SJCRH30 (cell line): ENCODE measurements at regions not wholly inside any gene's neighbourhood (a gene's known extent, or its start where the extent isn't known, plus 50 kb on each side); places are given as distances from the start of the nearest gene placed in this dataset.
"Not testable (repeated sequence)": the region's sequence is repeated elsewhere in the genome, so short reads cannot be mapped to it uniquely, and the experiment has no call there.

Source experiments
- DNase-seq, 2 experiments: peaks; one replicate each; pipeline ENCODE4 v3.0.0-alpha.2; 2015 to 2020
- H3K27ac ChIP-seq: fragments of 250-450 bp; sonication (Bioruptor Pico); 2 replicates; pipeline ENCODE4 v1.5.1; 2020; ENCODE audit warnings: mild to moderate bottlenecking, moderate library complexity
- H3K27me3 ChIP-seq: fragments of 250-450 bp; sonication (Bioruptor Pico); 2 replicates; pipeline ENCODE4 v1.5.1; 2020; ENCODE audit warnings: mild to moderate bottlenecking, moderate library complexity
- H3K36me3 ChIP-seq: fragments of 250-450 bp; sonication (Bioruptor Pico); 2 replicates; pipeline ENCODE4 v1.5.1; 2020; ENCODE audit warnings: mild to moderate bottlenecking, moderate library complexity
- H3K4me1 ChIP-seq: fragments of 250-450 bp; sonication (Bioruptor Pico); 2 replicates; pipeline ENCODE4 v1.5.1; 2020; ENCODE audit warnings: mild to moderate bottlenecking, moderate library complexity
- H3K4me3 ChIP-seq: fragments of 250-450 bp; sonication (Bioruptor Pico); 2 replicates; pipeline ENCODE4 v1.5.1; 2020; ENCODE audit warnings: mild to moderate bottlenecking, moderate library complexity
- H3K9me3 ChIP-seq: fragments of 250-450 bp; sonication (Bioruptor Pico); replicated peaks from 2 replicates; pipeline ENCODE4 v1.5.1; 2020; ENCODE audit warnings: mild to moderate bottlenecking, moderate library complexity

DNA sequence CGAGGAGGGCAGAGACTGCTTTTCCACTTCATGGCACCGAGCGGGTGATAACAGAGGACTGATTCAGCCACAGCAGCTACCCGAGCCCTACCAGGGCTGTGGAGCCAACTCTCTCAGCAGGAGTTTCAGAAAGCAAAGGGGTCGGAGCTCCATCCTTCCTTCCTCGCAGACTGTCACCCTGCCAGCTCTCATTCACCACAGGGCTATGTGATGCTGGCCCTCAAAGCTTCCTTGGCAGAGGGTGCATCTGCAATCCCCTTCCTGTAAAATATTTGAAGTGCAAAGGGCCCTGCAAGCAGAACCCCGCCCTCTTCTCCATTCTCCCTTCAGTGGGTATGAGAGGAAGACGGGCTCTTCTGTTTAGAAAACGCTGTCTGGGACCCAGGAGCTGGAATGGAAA lies 105.3 kb upstream of the LYZL2 start:
- Histone ChIP-seq H3K4me1 (no peaks in the 10 kb centered on the region; the same call in 1 of the 2 replicates), H3K9me3 (no peaks in the 10 kb centered on the region), H3K4me3 (no peak overlapping the region), H3K36me3 (no peaks in the 10 kb centered on the region), H3K27ac (no peak overlapping the region), H3K27me3 (no peaks in the 10 kb centered on the region)
- DNase-seq, result no peak

DNA sequence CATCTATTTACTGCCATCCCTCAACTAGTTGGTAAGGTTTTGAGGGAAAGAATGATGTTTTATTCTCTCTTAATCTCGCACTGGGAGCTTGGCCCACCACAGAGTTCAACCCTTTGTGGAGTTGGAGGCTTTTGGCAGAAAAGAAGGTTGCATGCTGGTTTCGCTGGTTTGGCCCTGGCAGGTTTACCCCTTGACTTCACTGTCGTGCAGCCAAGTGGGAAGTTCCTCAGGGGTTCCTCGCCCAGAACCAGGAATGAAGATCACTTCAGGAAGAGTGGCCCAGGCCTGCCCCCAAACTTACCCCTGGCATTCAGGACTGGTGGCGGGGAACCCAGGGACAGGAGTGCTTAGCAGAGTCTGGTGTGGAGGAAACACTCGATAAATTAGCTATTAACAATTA lies 103.1 kb upstream of the LYZL2 start:
- Histone ChIP-seq H3K4me1 (peaks cover 3% of the 10 kb centered on the region; the same call in 1 of the 2 replicates), H3K27ac (no peak overlapping the region), H3K27me3 (no peaks in the 10 kb centered on the region), H3K36me3 (no peaks in the 10 kb centered on the region), H3K4me3 (no peak overlapping the region), H3K9me3 (no peaks in the 10 kb centered on the region)
- DNase-seq, result no peak

DNA sequence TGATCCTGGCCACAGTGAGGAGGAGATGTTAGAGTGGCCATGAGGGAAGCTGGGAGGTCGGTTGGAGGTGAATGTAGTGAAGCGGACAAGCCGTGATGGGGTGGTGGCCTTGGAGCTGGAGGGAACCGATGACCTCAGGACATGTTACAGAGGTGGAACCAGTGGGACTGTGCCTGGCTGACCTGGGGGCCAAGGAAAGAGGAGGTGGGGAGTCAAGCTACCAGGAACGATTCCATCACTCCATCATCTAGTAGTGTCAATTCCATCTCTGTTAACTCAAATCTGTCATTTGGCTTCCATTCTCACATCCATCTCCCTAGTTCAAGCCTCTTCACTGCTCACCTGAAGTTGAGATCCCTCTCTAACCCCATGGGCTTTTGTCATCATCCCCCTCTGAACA lies 102.4 kb upstream of the LYZL2 start:
- Histone ChIP-seq H3K27me3 (no peaks in the 10 kb centered on the region), H3K4me3 (no peak overlapping the region), H3K9me3 (no peaks in the 10 kb centered on the region), H3K36me3 (no peaks in the 10 kb centered on the region), H3K4me1 (peaks cover 10% of the 10 kb centered on the region; the same call in 1 of the 2 replicates), H3K27ac (no peak overlapping the region)
- no peak for DNase-seq

DNA sequence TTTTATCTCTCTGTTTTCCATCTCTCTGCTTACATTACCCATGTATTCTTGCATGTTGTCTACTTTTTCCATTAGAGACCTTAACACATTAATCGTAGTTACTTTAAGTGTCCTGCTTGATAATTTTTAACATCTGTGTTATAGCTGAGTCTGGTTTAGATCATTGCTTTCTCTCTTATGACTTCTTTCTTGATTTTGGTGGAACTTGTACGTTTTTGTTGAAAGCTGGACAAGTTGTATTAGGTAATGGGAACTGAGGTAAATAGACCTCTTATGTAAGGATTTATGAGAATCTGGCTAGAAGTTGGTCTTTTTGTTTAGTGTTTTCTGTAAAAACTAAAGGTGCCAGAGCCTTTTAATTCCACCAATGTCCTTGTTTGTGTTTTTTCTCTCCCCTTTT lies 100.8 kb upstream of the LYZL2 start:
- Histone ChIP-seq H3K4me3 (no peak overlapping the region), H3K36me3 (no peaks in the 10 kb centered on the region)

DNA sequence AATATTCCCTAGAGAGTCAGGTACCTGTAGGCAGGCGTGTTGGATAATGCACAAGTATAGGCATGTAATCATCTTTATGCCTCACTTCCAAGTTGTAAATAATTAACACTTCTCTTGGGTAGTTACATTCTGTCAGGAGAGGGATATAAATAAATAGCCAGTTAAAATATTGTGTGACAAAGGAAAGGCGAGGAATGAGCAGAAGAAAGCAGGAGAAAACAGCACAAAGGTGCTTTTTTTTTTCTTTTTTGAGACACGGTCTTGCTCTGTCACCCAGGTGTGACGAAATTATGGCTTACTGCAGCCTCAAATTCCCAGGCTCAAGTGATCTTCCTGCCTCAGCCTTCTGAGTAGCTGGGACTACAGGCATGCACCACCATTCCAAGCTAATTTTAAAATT lies 99.2 kb upstream of the LYZL2 start:
- Histone ChIP-seq H3K36me3 (no peaks in the 10 kb centered on the region), H3K4me3 (no peak overlapping the region), H3K27me3 (no peaks in the 10 kb centered on the region), H3K4me1 (peaks cover 10% of the 10 kb centered on the region; the same call in 1 of the 2 replicates), H3K9me3 (no peaks in the 10 kb centered on the region), H3K27ac (no peak overlapping the region)
- DNase-seq, result no peak

More for the DNA sequence above, 100.8 kb upstream of the LYZL2 start:
- Histone ChIP-seq H3K9me3 (no peaks in the 10 kb centered on the region), H3K27ac (no peak overlapping the region), H3K27me3 (no peaks in the 10 kb centered on the region), H3K4me1 (peaks cover 10% of the 10 kb centered on the region; the same call in 1 of the 2 replicates)
- no peak for DNase-seq

DNA sequence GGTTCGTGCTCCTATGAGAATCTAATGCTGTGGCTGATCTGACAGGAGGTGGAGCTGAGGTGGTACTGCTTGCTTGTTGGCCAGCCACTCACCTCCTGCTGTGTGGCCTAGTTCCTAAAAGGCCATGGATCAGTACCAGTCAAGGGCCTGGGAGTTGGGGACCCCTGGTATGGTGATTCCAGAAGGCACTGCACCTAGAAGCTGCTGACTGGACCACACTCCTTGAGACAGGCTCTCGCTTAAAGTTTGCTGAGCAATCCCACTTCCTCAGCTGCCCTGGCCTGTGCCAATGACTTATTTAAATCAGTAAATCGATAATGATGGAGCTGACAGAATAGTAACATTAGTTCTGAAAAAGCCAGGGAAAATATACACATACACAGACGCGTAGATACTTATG lies 98.6 kb upstream of the LYZL2 start:
- Histone ChIP-seq H3K27me3 (no peaks in the 10 kb centered on the region), H3K4me1 (peaks cover 10% of the 10 kb centered on the region; the same call in 1 of the 2 replicates), H3K36me3 (no peaks in the 10 kb centered on the region), H3K27ac (no peak overlapping the region), H3K4me3 (no peak overlapping the region), H3K9me3 (no peaks in the 10 kb centered on the region)
- DNase-seq, result no peak

DNA sequence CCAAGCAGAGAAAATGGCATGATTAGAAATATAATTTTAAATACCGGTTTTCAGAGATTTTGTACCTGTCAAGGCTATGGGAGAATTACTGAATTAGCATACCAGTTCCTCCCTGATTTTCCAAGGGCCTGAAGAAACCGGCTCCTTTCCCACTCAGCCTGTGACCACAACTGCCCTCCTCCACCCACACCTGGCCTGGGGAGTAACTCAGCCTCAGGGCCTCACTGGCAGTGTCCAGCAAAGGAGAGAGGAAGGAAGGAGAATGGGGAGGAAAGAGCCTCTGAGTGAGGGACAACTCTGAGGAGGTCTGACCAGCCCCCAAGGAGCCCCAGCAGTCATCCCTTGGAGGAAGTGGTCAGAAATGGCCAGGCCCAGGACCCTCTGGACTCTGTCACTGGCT lies 98.0 kb upstream of the LYZL2 start:
- H3K27ac ChIP-seq, result no peak overlapping the region
- no peaks in the 10 kb centered on the region for H3K9me3 ChIP-seq
- no peaks in the 10 kb centered on the region for H3K27me3 ChIP-seq
- peaks cover 10% of the 10 kb centered on the region; the same call in 1 of the 2 replicates for H3K4me1 ChIP-seq
- no peaks in the 10 kb centered on the region for H3K36me3 ChIP-seq
- no peak for DNase-seq
- H3K4me3 ChIP-seq, result no peak overlapping the region

DNA sequence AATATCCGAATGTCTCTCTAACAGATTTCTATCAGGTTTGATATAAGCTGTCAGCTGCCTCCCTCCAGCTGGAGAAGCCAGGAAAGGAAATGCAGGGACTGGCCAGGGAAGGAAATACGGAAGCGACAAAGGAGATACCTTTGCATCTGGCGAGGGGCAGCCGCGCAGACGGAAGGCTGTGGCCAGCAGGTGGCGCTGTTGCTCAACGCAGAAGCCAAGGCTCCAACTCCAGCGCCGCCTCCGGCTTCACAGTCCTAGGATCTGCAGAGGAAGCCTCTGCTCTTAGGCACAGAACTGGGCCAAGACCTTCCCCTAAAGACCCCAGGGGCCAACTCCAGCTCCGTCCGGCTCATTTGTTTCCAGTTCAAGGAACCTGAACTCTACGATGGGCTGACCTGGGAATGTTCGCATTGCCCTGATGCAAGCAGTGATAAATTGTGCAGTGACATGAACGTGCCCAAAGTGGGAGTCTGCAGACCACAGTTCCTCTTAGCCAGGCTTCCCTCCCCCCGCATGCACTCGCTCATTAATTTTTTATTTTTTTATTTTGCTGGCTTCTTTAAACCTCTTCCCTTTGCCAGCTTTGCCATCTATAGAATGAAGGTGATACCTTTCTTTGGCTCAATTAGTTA lies 97.3 kb upstream of the LYZL2 start:
- H3K27me3 ChIP-seq, H3K27ac ChIP-seq, H3K9me3 ChIP-seq, H3K4me1 ChIP-seq, H3K4me3 ChIP-seq, H3K36me3 ChIP-seq: not testable (repeated sequence)
- DNase-seq, result peak; percentile 65 to 86

DNA sequence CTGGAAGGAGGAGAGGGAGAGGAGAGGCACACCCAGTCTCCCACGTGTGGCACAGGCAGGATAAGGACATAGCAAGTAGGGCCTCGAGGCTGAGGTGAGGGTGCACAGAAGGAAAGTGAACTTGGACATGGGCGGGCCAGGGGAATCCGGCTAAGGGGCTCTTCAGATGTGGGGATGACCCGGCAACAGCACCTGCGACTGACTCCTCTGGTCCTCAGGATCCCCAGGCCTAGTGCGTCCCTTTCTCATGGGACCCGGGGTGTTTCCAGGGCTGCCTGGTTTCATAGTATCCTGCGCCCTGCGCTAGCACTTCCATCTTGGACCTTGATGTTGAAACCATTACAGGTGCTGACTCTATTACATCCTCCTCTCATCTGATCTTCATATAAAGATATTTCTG lies 96.1 kb upstream of the LYZL2 start:
- H3K9me3 ChIP-seq, result no peaks in the 10 kb centered on the region
- peaks cover 10% of the 10 kb centered on the region; the same call in 1 of the 2 replicates for H3K4me1 ChIP-seq
- DNase-seq, result no peak
- no peaks in the 10 kb centered on the region for H3K27me3 ChIP-seq
- no peak overlapping the region for H3K4me3 ChIP-seq
- H3K36me3 ChIP-seq, result no peaks in the 10 kb centered on the region
- no peak overlapping the region for H3K27ac ChIP-seq

DNA sequence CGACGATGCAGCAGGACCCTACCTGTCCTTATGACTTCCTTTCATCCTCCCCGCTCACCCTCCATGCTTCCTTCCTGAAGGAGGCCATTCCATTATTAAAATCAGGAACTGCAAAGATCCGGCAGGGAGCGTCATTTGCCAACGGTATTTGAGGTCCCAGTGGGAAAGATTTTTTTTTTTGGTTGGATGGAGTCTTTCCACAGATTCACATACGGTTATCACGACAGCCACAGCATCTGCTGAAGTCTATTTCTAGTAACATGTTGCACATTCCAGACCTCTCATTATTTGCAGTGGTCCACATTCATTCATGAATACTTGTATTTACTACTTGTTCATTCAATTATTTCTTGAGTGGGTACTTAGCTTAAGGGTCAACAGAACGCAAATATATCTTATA lies 94.7 kb upstream of the LYZL2 start:
- Histone ChIP-seq H3K4me3 (no peak overlapping the region), H3K4me1 (peaks cover 10% of the 10 kb centered on the region; the same call in 1 of the 2 replicates), H3K27ac (no peak overlapping the region), H3K36me3 (no peaks in the 10 kb centered on the region), H3K27me3 (no peaks in the 10 kb centered on the region), H3K9me3 (no peaks in the 10 kb centered on the region)
- DNase-seq, result no peak

DNA sequence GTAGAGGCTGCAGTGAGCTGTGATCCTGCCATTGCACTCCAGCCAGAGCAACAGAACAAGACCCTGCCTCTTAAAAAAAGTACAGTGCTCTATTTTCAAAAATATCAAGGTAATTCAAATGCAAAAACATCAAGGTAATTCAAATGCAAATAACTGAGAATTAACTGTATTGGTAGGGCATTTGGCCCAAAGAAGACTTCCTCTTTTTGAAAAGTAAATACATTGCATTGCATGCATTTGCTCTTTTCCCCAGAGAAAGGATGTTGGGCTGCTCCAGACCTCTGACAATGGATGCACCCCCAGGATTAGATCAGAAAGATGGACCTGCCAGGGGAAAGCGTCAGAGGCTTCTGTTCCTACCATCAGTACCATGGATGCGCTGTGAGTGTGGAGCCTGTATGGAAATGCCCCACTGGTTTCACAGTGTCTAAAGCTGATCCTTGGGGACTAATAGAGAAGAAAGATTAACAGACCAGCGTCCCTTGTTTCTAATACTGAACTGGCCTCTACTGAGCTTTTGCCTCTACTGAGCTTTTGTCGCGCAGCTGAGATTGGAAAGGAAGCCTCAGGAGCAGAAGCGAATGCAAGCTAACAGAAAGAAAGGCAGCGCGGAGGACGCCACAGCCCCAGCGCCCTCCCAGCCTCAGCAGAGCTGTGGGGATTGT lies 93.5 kb upstream of the LYZL2 start:
- no peak for DNase-seq
- Histone ChIP-seq H3K27ac (no peak overlapping the region), H3K27me3 (no peaks in the 10 kb centered on the region), H3K9me3 (no peaks in the 10 kb centered on the region), H3K4me3 (no peak overlapping the region), H3K4me1 (peaks cover 10% of the 10 kb centered on the region; the same call in 1 of the 2 replicates), H3K36me3 (no peaks in the 10 kb centered on the region)

DNA sequence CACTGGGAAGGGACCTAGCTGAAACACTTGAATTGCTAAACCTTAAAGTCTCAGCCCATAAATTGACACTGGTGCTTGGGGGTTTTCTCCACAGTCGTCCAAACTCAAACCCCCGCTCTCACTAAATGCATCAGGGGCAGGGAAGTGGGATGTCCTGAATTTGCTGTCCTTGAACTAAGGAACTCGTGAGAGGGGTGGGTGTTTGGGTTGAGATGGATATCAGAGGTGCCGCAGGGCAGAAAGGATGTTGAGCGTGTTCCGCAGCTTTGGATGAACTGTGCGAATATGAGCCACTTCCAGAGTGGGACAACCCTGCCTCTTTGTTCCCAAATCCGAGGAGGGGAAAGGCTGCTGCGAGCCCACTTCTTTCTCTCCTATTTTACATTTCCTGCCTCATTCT lies 90.3 kb upstream of the LYZL2 start:
- DNase-seq, result no peak
- no peak overlapping the region for H3K27ac ChIP-seq

DNA sequence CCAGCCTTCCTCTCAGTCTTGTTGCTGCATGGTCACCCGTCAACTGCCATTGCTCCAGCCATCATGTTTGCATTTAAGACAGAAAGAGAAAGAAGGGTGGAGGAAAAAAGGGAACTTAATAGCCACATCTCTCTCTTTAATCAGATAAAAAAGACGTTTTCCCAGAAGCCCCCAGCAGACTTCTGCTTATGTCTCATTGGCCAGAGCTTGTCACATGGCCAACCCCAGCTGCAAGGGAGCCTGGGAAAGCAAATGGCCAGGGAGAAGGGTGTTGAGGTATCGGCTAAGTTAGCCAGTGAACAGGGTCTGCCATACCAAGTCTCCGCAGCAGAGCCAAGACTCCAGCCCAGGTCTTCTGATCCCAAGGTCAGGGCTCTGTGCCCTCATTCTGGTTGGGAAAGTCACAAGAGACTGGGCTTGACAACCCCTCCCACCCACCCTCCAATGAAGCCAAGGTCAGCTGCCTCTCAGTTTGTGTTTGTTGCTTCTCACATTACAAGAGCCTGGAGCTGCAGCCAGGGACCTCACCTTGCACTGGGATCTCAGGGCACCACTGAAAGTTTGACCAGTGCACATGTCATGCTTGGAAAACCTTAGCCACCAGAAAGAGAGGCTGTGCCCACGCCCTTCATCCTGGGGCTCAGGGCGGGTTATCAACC lies 80.3 kb upstream of the LYZL2 start:
- no peak for DNase-seq
- no peaks in the 10 kb centered on the region for H3K27me3 ChIP-seq
- no peak overlapping the region for H3K4me3 ChIP-seq
- no peaks in the 10 kb centered on the region; the same call in 1 of the 2 replicates for H3K9me3 ChIP-seq
- H3K4me1 ChIP-seq, result no peaks in the 10 kb centered on the region
- no peak overlapping the region for H3K27ac ChIP-seq
- H3K36me3 ChIP-seq, result no peaks in the 10 kb centered on the region

More for the DNA sequence above, 90.3 kb upstream of the LYZL2 start:
- Histone ChIP-seq H3K36me3 (no peaks in the 10 kb centered on the region), H3K4me3 (no peak overlapping the region), H3K9me3 (no peaks in the 10 kb centered on the region), H3K4me1 (no peaks in the 10 kb centered on the region), H3K27me3 (no peaks in the 10 kb centered on the region)

DNA sequence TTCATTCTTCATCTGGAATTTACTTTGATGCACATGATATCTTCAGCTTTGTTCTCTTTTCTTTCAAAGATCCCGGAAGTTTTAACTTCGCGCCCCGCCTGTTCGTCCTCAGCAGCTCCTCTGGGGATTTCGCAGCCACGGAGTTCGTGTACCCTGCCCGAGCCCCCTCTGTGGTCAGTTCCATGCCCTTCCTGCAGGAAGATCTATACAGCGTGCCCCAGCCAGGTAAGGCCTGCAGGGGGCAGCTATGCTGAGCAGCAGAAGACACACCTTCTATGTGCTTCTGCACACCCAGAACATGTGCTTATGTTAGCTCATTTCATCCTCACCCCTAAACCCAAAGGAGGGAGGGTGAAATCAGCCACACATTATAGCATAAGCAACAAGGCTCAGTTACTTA lies 79.7 kb upstream of the LYZL2 start:
- Histone ChIP-seq H3K27me3 (no peaks in the 10 kb centered on the region), H3K36me3 (no peaks in the 10 kb centered on the region), H3K4me1 (no peaks in the 10 kb centered on the region), H3K27ac (no peak overlapping the region), H3K9me3 (no peaks in the 10 kb centered on the region; the same call in 1 of the 2 replicates), H3K4me3 (no peak overlapping the region)
- no peak for DNase-seq

DNA sequence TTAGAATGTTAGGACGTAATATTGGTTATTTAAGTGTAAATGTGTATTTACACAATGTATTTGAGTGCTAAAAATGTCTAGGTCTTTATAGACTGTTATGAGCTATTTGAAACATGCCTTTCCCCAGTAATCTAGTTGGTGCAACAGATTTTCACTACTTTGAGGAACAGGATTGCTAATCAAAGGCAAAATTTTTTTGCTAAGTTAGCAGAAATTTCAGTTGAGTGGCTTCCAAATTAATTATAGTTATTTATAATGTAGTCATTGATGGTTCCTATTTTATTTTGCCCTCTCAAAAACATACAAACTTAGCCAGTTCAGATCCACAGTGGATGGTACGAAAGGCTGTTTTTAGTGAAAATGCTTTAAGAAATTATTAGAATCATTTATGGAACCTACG lies 78.7 kb upstream of the LYZL2 start:
- Histone ChIP-seq H3K9me3 (no peaks in the 10 kb centered on the region), H3K27ac (no peak overlapping the region), H3K36me3 (no peaks in the 10 kb centered on the region), H3K4me3 (no peak overlapping the region), H3K4me1 (no peaks in the 10 kb centered on the region), H3K27me3 (no peaks in the 10 kb centered on the region)
- no peak for DNase-seq
